Dermis blood vessel endothelial cell (primary cell): ENCODE measurements at regions not wholly inside any gene's neighbourhood (a gene's known extent, or its start where the extent isn't known, plus 50 kb on each side); places are given as distances from the start of the nearest gene placed in this dataset.
"Not testable (repeated sequence)": the region's sequence is repeated elsewhere in the genome, so short reads cannot be mapped to it uniquely, and the experiment has no call there.

Experiments used
- DNase-seq: peaks from one replicate; pipeline ENCODE4 v3.0.0; 2010

GRCh38 chr15:101876031-101876430 lies 64.0 kb downstream of the OR4F15 start:
- not testable (repeated sequence) for DNase-seq

DNA sequence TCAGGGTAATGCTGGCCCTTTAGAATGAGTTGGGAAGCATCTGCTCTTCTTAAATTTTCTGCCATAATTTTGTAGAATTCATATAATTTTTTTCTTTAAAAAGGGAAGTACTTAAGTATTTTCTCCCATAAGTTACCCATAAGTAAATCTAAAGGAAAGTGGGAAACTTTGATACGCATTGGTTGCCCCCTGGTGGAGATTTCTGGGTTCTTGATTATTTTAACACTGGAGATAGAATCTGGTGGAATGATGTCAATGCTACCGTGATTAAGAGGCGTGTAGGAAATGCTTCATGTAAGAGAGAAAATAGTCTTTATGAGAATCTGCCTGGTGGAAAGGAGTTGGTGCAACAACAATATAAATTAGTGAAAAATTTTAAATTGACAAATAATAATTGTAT lies 65.6 kb downstream of the OR4F15 start:
- DNase-seq, result peak; percentile 19

DNA sequence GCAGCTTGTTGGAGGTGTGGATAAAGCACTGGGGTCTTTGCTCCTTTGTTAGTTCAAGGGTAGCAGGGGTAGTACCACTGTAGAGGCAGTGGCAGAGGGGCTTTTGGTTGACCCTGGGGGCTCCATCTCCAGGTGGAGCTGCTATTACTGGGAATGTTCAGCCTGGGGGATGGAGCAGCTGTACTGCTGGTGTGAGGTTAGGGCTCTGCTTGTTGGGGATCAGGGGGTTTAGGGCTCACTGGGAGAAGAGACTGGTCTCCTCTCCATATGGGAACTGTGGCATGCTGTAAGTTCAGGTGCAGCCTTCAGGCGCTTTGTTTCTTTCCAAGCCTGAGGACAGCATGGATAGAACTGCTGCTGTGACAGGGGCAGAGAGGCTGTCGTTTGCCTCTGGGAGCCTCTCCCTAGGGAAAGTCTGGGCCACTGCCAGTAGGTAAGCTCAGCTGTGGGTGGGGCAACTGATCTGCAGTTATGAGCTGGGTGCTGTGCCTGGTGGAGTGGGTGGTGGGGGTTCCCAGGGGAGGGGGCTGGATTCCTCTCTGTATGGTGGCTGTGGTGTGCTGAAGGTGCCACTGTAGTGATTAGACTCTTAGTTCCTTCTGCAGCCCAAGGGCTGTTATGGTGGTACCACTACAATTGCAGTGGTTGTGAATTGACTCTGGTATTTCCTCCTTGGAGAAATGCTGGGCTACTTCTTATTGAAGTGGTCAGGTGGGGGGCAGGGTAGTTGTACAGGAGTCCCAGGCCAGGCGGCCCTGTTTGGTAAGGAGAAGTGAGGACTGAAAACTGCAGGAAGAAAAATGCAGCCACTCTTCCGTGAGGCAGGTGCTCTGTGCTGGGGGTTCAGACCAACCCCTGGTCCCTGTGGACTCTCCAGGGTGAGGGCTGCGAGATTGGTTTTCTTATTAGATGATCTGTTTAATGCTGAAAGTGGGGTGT lies 100.6 kb downstream of the OR4F15 start:
- not testable (repeated sequence) for DNase-seq

GRCh38 chr15:101924554-101924953 lies 112.6 kb downstream of the OR4F15 start:
- not testable (repeated sequence) for DNase-seq

GRCh38 chr15:101934506-101934905 lies 122.5 kb downstream of the OR4F15 start:
- not testable (repeated sequence) for DNase-seq

DNA sequence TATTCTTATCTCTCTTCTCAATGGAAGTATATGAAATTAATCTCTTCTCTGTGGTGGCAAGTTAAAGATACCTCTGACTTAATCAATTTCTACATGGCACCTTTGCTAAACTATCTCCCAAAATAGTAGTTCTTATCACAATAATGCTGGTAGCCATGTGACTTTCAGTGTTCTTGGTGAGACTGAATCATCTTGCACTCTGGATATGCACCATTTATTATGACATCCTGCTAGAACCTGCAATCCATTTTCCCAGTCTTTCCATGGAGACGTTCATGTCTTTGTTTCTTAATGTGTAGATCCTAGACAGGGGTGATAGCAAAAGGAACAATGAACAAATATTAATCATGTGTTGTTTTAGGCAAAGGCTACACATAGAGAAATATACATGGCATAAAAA lies 125.4 kb downstream of the OR4F15 start:
- DNase-seq, result not testable (repeated sequence)

GRCh38 chr15:101938555-101938954 lies 126.6 kb downstream of the OR4F15 start:
- DNase-seq, result not testable (repeated sequence)

GRCh38 chr15:101945896-101946295 lies 133.9 kb downstream of the OR4F15 start:
- DNase-seq, result not testable (repeated sequence)

DNA sequence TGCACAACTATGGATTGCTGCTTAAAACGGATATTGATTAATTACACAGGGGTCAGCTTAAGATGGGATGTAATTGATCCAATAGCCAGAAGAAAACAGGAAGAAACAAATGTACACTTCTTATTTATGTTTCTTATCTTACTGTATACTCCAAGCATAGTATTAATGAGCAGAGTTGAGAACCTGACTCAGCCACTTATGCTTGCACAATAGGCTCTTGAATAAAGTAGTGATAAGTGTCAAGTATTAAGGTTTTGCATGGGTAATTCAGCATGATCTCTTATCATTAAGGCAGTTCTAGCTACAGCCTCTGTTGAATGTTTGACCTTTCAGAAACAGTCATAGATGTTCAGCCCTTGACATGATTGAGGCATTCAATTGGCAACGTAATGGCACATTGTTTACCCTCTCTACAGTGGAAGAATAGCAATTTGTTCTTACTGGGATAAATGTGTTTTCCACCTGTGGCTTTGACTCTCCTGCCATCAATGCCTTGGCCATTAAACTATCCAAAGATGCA lies 136.5 kb downstream of the OR4F15 start:
- not testable (repeated sequence) for DNase-seq

- DNase-seq, result not testable (repeated sequence)
Measured at GRCh38 chr15:101949380-101950065, 137.5 kb downstream of the OR4F15 start.

- DNase-seq, result not testable (repeated sequence)
Measured at GRCh38 chr15:101953993-101954392, 142.0 kb downstream of the OR4F15 start.

GRCh38 chr15:101955840-101956239 lies 143.8 kb downstream of the OR4F15 start:
- DNase-seq, result not testable (repeated sequence)

- DNase-seq, result not testable (repeated sequence)
Measured at GRCh38 chr15:101958656-101959055, 146.7 kb downstream of the OR4F15 start.

- not testable (repeated sequence) for DNase-seq
Measured at GRCh38 chr15:101961263-101961662, 149.3 kb downstream of the OR4F15 start.

GRCh38 chr15:101961765-101962164 lies 149.8 kb downstream of the OR4F15 start:
- DNase-seq, result not testable (repeated sequence)

- not testable (repeated sequence) for DNase-seq
Measured at GRCh38 chr15:101963687-101964086, 151.7 kb downstream of the OR4F15 start.

DNA sequence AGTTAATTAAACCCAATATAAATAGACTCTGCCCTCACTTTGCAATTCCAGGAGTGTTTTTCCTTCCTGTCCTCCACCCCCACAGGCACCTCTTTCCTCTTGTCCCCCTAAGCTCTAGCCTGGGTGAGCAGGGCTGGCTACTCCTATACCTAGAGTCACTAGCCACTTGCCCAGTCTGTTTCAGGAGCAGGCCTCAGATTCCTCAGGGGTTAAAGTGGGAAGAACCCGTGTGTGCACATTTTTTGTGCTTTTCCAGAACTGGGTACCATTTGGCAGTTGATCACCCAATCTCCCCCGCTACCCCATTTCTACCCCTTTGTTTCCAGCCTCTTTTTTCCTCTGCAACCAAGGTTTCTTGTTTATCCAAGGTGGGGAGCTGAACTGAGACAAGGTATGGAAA lies 153.4 kb downstream of the OR4F15 start:
- not testable (repeated sequence) for DNase-seq

DNA sequence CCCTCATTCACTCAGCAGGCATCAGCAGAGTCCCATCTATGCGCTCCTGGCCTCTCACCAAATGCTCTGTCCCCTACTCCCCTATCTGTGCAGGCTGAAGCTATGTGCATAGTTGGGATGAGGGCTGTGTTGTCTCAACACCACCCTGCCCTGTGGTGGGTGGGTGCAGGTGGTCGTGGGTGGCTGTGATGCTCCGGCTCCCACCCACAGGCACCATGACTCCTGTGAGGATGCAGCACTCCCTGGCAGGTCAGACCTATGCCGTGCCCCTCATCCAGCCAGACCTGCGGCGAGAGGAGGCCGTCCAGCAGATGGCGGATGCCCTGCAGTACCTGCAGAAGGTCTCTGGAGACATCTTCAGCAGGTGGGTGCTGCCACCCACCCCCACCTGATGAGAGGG lies 153.9 kb downstream of the OR4F15 start:
- DNase-seq, result not testable (repeated sequence)

DNA sequence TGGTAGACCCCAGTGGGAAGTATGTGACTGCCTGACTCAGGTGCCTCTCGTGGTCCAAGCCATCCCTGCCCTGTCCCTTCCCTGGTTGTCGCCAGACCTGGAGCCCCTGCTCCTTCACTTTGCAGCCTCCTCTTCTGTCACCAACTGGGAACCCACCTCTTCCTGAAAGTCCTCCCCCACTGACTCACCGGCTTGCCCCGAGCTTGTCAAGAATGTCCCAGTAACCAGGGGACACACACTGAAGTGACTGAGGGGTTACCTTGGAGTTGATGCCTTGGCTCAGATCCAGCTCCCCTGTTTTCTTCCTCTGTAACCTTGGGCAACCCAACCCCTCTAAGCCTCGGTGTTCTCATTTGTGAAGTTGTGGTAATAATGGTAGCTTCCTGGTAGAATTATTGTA lies 155.4 kb downstream of the OR4F15 start:
- DNase-seq, result not testable (repeated sequence)

- not testable (repeated sequence) for DNase-seq
Measured at GRCh38 chr15:101970605-101971004, 158.6 kb downstream of the OR4F15 start.

DNA sequence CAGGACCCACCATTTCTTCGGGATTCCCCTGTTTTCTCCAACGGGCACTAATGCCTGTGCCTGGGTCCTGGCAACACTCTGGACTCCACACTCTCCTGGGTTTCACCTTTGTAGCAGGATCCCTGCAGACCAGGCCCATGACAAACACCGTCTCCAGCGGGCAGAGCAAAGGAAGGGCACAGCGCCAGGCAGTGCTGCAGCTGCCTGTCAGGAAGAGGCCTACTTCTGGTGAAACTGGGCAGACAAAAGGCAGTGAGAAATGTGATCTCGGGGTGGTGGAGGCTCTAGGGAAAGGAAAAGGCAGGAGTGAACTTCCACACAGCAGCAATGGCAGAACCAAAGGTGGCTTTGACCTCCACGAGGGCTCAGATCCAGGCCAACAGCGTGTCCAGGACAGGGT lies 165.3 kb downstream of the OR4F15 start:
- DNase-seq, result not testable (repeated sequence)

DNA sequence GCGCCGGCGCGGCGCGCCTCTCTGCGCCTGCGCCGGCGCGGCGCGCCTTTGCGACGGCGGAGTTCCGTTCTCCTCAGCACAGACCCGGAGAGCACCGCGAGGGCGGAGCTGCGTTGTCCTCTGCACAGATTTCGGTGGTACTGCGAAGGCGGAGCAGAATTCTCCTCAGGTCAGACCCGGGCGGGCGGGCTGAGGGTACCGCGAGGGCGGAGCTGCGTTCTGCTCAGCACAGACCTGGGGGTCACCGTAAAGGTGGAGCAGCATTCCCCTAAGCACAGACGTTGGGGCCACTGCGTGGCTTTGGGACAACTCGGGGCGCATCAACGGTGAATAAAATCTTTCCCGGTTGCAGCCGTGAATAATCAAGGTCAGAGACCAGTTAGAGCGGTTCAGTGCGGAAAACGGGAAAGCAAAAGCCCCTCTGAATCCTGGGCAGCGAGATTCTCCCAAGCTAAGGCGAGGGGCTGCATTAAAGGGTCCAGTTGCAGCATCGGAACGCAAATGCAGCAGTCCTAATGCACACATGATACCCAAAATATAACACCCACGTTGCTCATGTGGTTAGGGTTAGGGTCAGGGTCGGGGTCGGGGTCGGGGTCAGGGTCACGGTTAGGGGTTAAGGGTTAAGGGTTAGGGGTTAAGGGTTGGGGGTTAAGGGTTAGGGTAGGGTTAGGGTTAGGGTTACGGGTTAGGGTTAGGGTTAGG lies 168.4 kb downstream of the OR4F15 start:
- peak; percentile 22 for DNase-seq
